ENCODE measurements at regions not wholly inside any gene's neighbourhood (a gene's known extent, or its start where the extent isn't known, plus 50 kb on each side); places are given as distances from the start of the nearest gene placed in this dataset.

- no peak overlapping the region for H3K4me3 ChIP-seq (replicated peaks; ENCODE audit: insufficient read depth, low read length)
- TF ChIP-seq REST (IDR thresholded peaks at IDR 0.05; ENCODE audit: insufficient replicate concordance, low read depth) = no peak
- peak; percentile 100 for TF ChIP-seq SPI1 (IDR thresholded peaks at IDR 0.05; ENCODE audit: borderline replicate concordance, low read depth)
- TF ChIP-seq CTCF (IDR thresholded peaks at IDR 0.05; ENCODE audit: insufficient read depth, low read length) = no peak
- TF ChIP-seq GABPA (IDR thresholded peaks at IDR 0.05; ENCODE audit: low read depth) = peak; percentile 29; the same call in 1 of the 2 replicates
- peak; percentile 79 for TF ChIP-seq POLR2AphosphoS5 (IDR thresholded peaks at IDR 0.05; ENCODE audit: low read depth)
- peak overlapping the region; percentile 77 for H3K27ac ChIP-seq (replicated peaks)
- DNase-seq (ENCODE audit: low read depth in 1 of 2, low spot score in 1 of 2) = peak; percentile 38 to 91
- H3K27me3 ChIP-seq (ENCODE audit: insufficient read depth, poor library complexity, severe bottlenecking) = no peaks in the 10 kb centered on the region
Measured at GRCh38 chr1:221166559-221167318, 287.5 kb downstream of the HLX start.

- Histone ChIP-seq H3K27ac (replicated peaks) (no peak overlapping the region), H3K4me3 (replicated peaks; ENCODE audit: insufficient read depth, low read length) (no peak overlapping the region), H3K27me3 (ENCODE audit: insufficient read depth, poor library complexity, severe bottlenecking) (no peaks in the 10 kb centered on the region)
- no peak for DNase-seq (ENCODE audit: low read depth in 1 of 2, low spot score in 1 of 2)
- TF ChIP-seq POLR2AphosphoS5 (IDR thresholded peaks at IDR 0.05; ENCODE audit: low read depth) = no peak
- no peak for TF ChIP-seq SPI1 (IDR thresholded peaks at IDR 0.05; ENCODE audit: borderline replicate concordance, low read depth)
- TF ChIP-seq REST (IDR thresholded peaks at IDR 0.05; ENCODE audit: insufficient replicate concordance, low read depth) = no peak
- no peak for TF ChIP-seq CTCF (IDR thresholded peaks at IDR 0.05; ENCODE audit: insufficient read depth, low read length)
- TF ChIP-seq GABPA (IDR thresholded peaks at IDR 0.05; ENCODE audit: low read depth) = no peak
Measured at GRCh38 chr1:221169447-221169889, 290.2 kb downstream of the HLX start.

GRCh38 chr1:221170171-221170570 lies 290.9 kb downstream of the HLX start:
- no peaks in the 10 kb centered on the region for H3K27me3 ChIP-seq (ENCODE audit: insufficient read depth, poor library complexity, severe bottlenecking)
- no peak overlapping the region for H3K4me3 ChIP-seq (replicated peaks; ENCODE audit: insufficient read depth, low read length)
- TF ChIP-seq POLR2AphosphoS5 (IDR thresholded peaks at IDR 0.05; ENCODE audit: low read depth) = no peak
- no peak for TF ChIP-seq REST (IDR thresholded peaks at IDR 0.05; ENCODE audit: insufficient replicate concordance, low read depth)
- TF ChIP-seq GABPA (IDR thresholded peaks at IDR 0.05; ENCODE audit: low read depth) = no peak
- DNase-seq (ENCODE audit: low read depth in 1 of 2, low spot score in 1 of 2) = no peak
- H3K27ac ChIP-seq (replicated peaks) = no peak overlapping the region
